Left hindlimb (tissue), 1 donor: ENCODE measurements at regions not wholly inside any gene's neighbourhood (a gene's known extent, or its start where the extent isn't known, plus 50 kb on each side); places are given as distances from the start of the nearest gene placed in this dataset.
"Not testable (repeated sequence)": the region's sequence is repeated elsewhere in the genome, so short reads cannot be mapped to it uniquely, and the experiment has no call there.

Source experiments
- DNase-seq: peaks from one replicate; pipeline ENCODE4 v3.0.0-alpha.2; 2018

- no peak for DNase-seq
These were observed 113.7 kb upstream of the WARS2 start for GRCh38 chr1:119254067-119254720.

GRCh38 chr1:119256089-119256488 lies 112.5 kb upstream of the HAO2 start:
- not testable (repeated sequence) for DNase-seq

- DNase-seq: no peak
These were observed 108.1 kb upstream of the HAO2 start for GRCh38 chr1:119260506-119260905.

- DNase-seq: no peak
These were observed 102.2 kb upstream of the HAO2 start for GRCh38 chr1:119266386-119266785.

GRCh38 chr1:119266858-119267257 lies 101.7 kb upstream of the HAO2 start:
- DNase-seq: no peak

- DNase-seq: not testable (repeated sequence)
These were observed 101.3 kb upstream of the HAO2 start for GRCh38 chr1:119267288-119267687.

- no peak for DNase-seq
These were observed 99.7 kb upstream of the HAO2 start for GRCh38 chr1:119268879-119269278.

- peak; percentile 42 for DNase-seq
These were observed 93.1 kb upstream of the HAO2 start for GRCh38 chr1:119275145-119276134.

GRCh38 chr1:119276558-119276957 lies 92.0 kb upstream of the HAO2 start:
- no peak for DNase-seq

- peak; percentile 58 for DNase-seq
These were observed 88.9 kb upstream of the HAO2 start for GRCh38 chr1:119279456-119280381.

- peak; percentile 61 for DNase-seq
These were observed 83.1 kb upstream of the HAO2 start for GRCh38 chr1:119285482-119285881.

GRCh38 chr1:119286587-119287181 lies 81.9 kb upstream of the HAO2 start:
- DNase-seq: no peak

GRCh38 chr1:119288751-119289150 lies 79.8 kb upstream of the HAO2 start:
- no peak for DNase-seq

- DNase-seq: no peak
These were observed 78.3 kb upstream of the HAO2 start for GRCh38 chr1:119290297-119290696.

GRCh38 chr1:119291611-119292206 lies 76.9 kb upstream of the HAO2 start:
- DNase-seq: no peak

- no peak for DNase-seq
These were observed 74.8 kb upstream of the HAO2 start for GRCh38 chr1:119293797-119294196.

- DNase-seq: no peak
These were observed 74.4 kb upstream of the HAO2 start for GRCh38 chr1:119294199-119294598.

- DNase-seq: no peak
These were observed 73.9 kb upstream of the HAO2 start for GRCh38 chr1:119294722-119295121.

GRCh38 chr1:119298687-119299303 lies 69.8 kb upstream of the HAO2 start:
- peak; percentile 44 for DNase-seq

- no peak for DNase-seq
These were observed 66.6 kb upstream of the HAO2 start for GRCh38 chr1:119302011-119302410.

GRCh38 chr1:119308130-119308700 lies 60.4 kb upstream of the HAO2 start:
- DNase-seq: no peak
